Neural crest cell (in vitro differentiated cells): ENCODE measurements at regions not wholly inside any gene's neighbourhood (a gene's known extent, or its start where the extent isn't known, plus 50 kb on each side); places are given as distances from the start of the nearest gene placed in this dataset.

Experiments
- DNase-seq: peaks from one replicate; pipeline ENCODE4 v3.0.0; 2021; ENCODE audit warnings: low read depth, mixed read lengths, low spot score
- H3K27ac Mint-ChIP-seq: one replicate; pipeline ENCODE4 v1.8.0; 2021; ENCODE audit warnings: mild to moderate bottlenecking, mixed read lengths; ENCODE audit not compliant: unreplicated experiment
- H3K27me3 Mint-ChIP-seq: 2 replicates; pipeline ENCODE4 v1.8.0; 2021; ENCODE audit warnings: low read depth, mild to moderate bottlenecking, mixed read lengths
- H3K36me3 Mint-ChIP-seq: 2 replicates; pipeline ENCODE4 v1.8.0; 2021; ENCODE audit warnings: low read depth, mild to moderate bottlenecking, mixed read lengths
- H3K4me1 Mint-ChIP-seq: 2 replicates; pipeline ENCODE4 v1.8.0; 2021; ENCODE audit warnings: mixed read lengths
- H3K4me3 Mint-ChIP-seq: one replicate; pipeline ENCODE4 v1.8.0; 2021; ENCODE audit warnings: mild to moderate bottlenecking, mixed read lengths
- H3K9me3 Mint-ChIP-seq: 2 replicates; pipeline ENCODE4 v1.8.0; 2021; ENCODE audit warnings: mixed read lengths
- CTCF ChIP-seq: fragments of 200-600 bp; sonication (generic); conservative IDR thresholded peaks from 2 replicates; pipeline ENCODE4 v1.5.0; 2021; ENCODE audit warnings: antibody characterized with exemption, mild to moderate bottlenecking

DNA sequence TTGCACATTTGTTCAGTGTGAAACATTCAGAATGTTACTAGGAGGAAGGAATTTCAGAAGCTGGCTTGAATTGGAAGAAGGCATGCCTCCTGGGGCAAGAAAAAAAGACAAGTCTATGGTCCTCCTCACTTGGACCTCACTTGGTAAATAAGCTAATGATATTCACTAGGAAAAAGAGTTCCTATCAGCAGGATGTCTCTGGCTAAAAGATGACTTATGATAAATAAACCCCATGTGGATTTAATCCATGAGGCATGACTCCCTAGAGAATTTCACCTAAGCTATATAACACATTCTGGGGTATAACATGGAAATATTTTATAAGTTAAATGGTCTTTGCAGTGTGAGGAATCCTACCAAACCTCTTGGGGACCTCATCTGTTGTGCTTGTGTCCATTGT, 199.9 kb downstream of the LRIG3 start:
- Mint-ChIP-seq H3K4me1 (no peaks in the 10 kb centered on the region), H3K36me3 (no peaks in the 10 kb centered on the region), H3K4me3 (no peak overlapping the region), H3K9me3 (peaks cover 6% of the 10 kb centered on the region), H3K27ac (no peak overlapping the region), H3K27me3 (no peaks in the 10 kb centered on the region)
- no peak for TF ChIP-seq CTCF
- no peak for DNase-seq

GRCh38 chr12:58725400-58726105, 194.8 kb downstream of the LRIG3 start:
- Mint-ChIP-seq H3K4me3 (no peak overlapping the region), H3K36me3 (no peaks in the 10 kb centered on the region), H3K9me3 (peaks cover 3% of the 10 kb centered on the region), H3K27ac (no peak overlapping the region), H3K27me3 (no peaks in the 10 kb centered on the region), H3K4me1 (no peaks in the 10 kb centered on the region)
- TF ChIP-seq CTCF: no peak
- DNase-seq: no peak

DNA sequence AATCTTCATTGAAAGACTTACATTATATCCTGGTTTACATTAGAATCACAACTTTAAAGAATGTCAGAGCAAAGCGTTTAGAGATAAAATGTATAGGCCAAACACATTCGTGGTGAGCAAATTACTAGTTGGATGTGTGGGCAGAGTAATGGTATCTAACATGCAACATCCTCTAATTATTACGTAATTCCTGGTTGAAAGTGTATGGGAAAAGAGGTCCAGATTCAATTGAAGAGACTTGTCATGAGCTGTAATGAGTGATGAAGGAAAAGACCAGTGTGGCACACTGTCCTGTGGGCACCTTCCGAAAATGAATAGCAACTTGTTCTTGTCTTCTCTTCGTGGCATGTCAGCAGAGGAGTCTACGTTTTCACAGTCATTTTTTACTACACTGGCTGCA, 192.8 kb downstream of the LRIG3 start:
- no peak for TF ChIP-seq CTCF
- Mint-ChIP-seq H3K9me3 (peaks cover 3% of the 10 kb centered on the region), H3K4me3 (no peak overlapping the region), H3K4me1 (no peaks in the 10 kb centered on the region), H3K27me3 (no peaks in the 10 kb centered on the region), H3K27ac (no peak overlapping the region), H3K36me3 (no peaks in the 10 kb centered on the region)
- DNase-seq: no peak

DNA sequence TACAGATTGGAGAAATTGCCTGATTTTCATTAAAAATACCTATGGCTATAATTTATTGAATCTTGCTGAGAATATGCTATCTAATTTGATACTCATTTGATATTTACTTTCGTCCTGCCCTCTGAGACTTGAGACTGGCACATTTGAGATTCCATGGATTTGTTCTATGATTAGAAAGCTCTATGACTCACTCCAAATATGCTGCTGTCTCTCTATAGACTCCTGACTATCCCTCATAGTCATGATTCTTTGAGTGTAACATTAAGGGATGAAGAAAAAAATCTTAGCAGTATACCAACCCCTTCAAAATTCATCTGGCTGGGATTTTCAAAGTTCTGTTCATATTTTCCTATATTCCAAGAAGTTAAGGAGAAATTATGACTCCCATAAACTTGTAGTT, 191.9 kb downstream of the LRIG3 start:
- Mint-ChIP-seq H3K36me3 (no peaks in the 10 kb centered on the region), H3K4me1 (no peaks in the 10 kb centered on the region), H3K27me3 (no peaks in the 10 kb centered on the region), H3K27ac (no peak overlapping the region), H3K9me3 (peaks cover 3% of the 10 kb centered on the region), H3K4me3 (no peak overlapping the region)
- no peak for DNase-seq
- TF ChIP-seq CTCF: no peak

DNA sequence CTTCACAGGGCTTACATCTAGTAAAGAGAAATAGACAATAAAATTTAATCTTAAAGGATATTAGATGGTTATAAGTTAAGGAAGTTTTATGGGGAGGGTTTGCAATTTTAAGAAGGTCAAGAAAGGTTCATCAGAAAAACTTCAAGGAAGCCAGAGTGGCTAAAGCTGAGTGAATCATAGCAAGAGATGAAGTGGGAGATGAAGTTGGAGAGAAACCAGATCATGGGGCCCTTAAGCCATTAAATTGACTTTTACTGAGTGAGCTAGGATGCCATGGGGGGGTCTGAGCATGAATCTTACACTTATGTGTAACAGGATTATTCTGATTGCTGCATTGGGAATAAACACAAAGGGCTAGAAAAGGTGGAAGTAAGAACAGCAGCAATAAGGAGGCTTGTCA, 189.2 kb downstream of the LRIG3 start:
- no peak for DNase-seq
- Mint-ChIP-seq H3K9me3 (no peaks in the 10 kb centered on the region), H3K27ac (no peak overlapping the region), H3K36me3 (no peaks in the 10 kb centered on the region), H3K4me3 (no peak overlapping the region), H3K4me1 (no peaks in the 10 kb centered on the region), H3K27me3 (no peaks in the 10 kb centered on the region)
- no peak for TF ChIP-seq CTCF
